SK-N-SH treated with all-trans-retinoic acid at 6 μM for 48 hours (cell line): ENCODE measurements at regions not wholly inside any gene's neighbourhood (a gene's known extent, or its start where the extent isn't known, plus 50 kb on each side); places are given as distances from the start of the nearest gene placed in this dataset.

Experiments used
- ATAC-seq: fragments of 200-7000 bp; cut with Tn5 transposase; 3 replicates; pipeline ENCODE4 v1.9.1; 2020; ENCODE audit warnings: mild to moderate bottlenecking, moderate library complexity
- ARNTL ChIP-seq: fragments of 450-650 bp; formaldehyde crosslinking; IDR thresholded peaks from 2 replicates; pipeline ENCODE4 v1.5.0; 2020; ENCODE audit warnings: low read depth, mild to moderate bottlenecking, moderate library complexity, borderline replicate concordance
- BACH2 ChIP-seq: fragments of 250-450 bp; sonication (Bioruptor Pico); IDR thresholded peaks from 2 replicates; pipeline ENCODE4 v1.9.0; 2021; ENCODE audit warnings: mild to moderate bottlenecking, borderline replicate concordance
- CREB5 ChIP-seq: fragments of 250-450 bp; sonication (Bioruptor Pico); IDR thresholded peaks from 2 replicates; pipeline ENCODE4 v1.5.1; 2020; ENCODE audit warnings: low read depth, mild to moderate bottlenecking, moderate library complexity
- CSDC2 ChIP-seq: fragments of 250-450 bp; sonication (Bioruptor Pico); IDR thresholded peaks from 2 replicates; pipeline ENCODE4 v1.5.0; 2020; ENCODE audit warnings: mild to moderate bottlenecking, moderate library complexity
- CSRNP3 ChIP-seq: fragments of 250-450 bp; sonication (Bioruptor Pico); IDR thresholded peaks from 2 replicates; pipeline ENCODE4 v1.5.1; 2021; ENCODE audit warnings: mild to moderate bottlenecking, moderate library complexity
- ESRRG ChIP-seq: fragments of 250-450 bp; sonication (Bioruptor Pico); IDR thresholded peaks from 2 replicates; pipeline ENCODE4 v1.6.1; 2021; ENCODE audit warnings: mild to moderate bottlenecking
- GLIS3 ChIP-seq: fragments of 250-450 bp; sonication (Bioruptor Pico); IDR thresholded peaks from 2 replicates; pipeline ENCODE4 v1.5.0; 2020; ENCODE audit warnings: mild to moderate bottlenecking, moderate library complexity
- OSR1 ChIP-seq: fragments of 250-450 bp; sonication (Bioruptor Pico); IDR thresholded peaks from 2 replicates; pipeline ENCODE4 v1.8.0; 2022; ENCODE audit warnings: moderate library complexity, mild to moderate bottlenecking, inconsistent platforms
- PATZ1 ChIP-seq: fragments of 250-450 bp; sonication (Bioruptor Pico); IDR thresholded peaks from 2 replicates; pipeline ENCODE4 v1.8.0; 2020; ENCODE audit warnings: mild to moderate bottlenecking, moderate library complexity, borderline replicate concordance
- POU6F1 ChIP-seq: fragments of 250-450 bp; sonication (Bioruptor Pico); IDR thresholded peaks from 2 replicates; pipeline ENCODE4 v1.8.0; 2021; ENCODE audit warnings: low read depth, mild to moderate bottlenecking, moderate library complexity, borderline replicate concordance
- PPARA ChIP-seq: fragments of 250-450 bp; sonication (Bioruptor Pico); IDR thresholded peaks from 2 replicates; pipeline ENCODE4 v1.5.0; 2020; ENCODE audit warnings: mild to moderate bottlenecking, borderline replicate concordance
- RARB ChIP-seq: fragments of 250-450 bp; sonication (Bioruptor Pico); IDR thresholded peaks from 2 replicates; pipeline ENCODE4 v1.8.0; 2021; ENCODE audit warnings: mild to moderate bottlenecking, moderate library complexity
- SNAI2 ChIP-seq: fragments of 250-450 bp; sonication (Bioruptor Pico); IDR thresholded peaks from 2 replicates; pipeline ENCODE4 v1.5.0; 2020; ENCODE audit warnings: mild to moderate bottlenecking, moderate library complexity
- TCF4 ChIP-seq: fragments of 250-450 bp; sonication (Bioruptor Pico); IDR thresholded peaks from 2 replicates; pipeline ENCODE4 v1.8.0; 2021; ENCODE audit warnings: mild to moderate bottlenecking, moderate library complexity, borderline replicate concordance
- TOX ChIP-seq: fragments of 250-450 bp; sonication (Bioruptor Pico); IDR thresholded peaks from 2 replicates; pipeline ENCODE4 v1.8.0; 2021; ENCODE audit warnings: mild to moderate bottlenecking, moderate library complexity, borderline replicate concordance
- TSHZ2 ChIP-seq: fragments of 250-450 bp; sonication (Bioruptor Pico); IDR thresholded peaks from 2 replicates; pipeline ENCODE4 v1.5.0; 2020; ENCODE audit warnings: mild to moderate bottlenecking, moderate library complexity
- ZFP3 ChIP-seq: fragments of 250-450 bp; sonication (Bioruptor Pico); IDR thresholded peaks from 2 replicates; pipeline ENCODE4 v1.5.0; 2020; ENCODE audit warnings: mild to moderate bottlenecking, moderate library complexity
- ZFP30 ChIP-seq: fragments of 450-650 bp; formaldehyde crosslinking; IDR thresholded peaks from 2 replicates; pipeline ENCODE4 v1.5.0; 2022; ENCODE audit warnings: mild to moderate bottlenecking, moderate library complexity
- ZNF565 ChIP-seq: fragments of 450-650 bp; formaldehyde crosslinking; conservative IDR thresholded peaks from 2 replicates; pipeline ENCODE4 v1.5.0; 2020; ENCODE audit warnings: low read depth, mild to moderate bottlenecking, moderate library complexity
- ZNF70 ChIP-seq: fragments of 450-650 bp; formaldehyde crosslinking; IDR thresholded peaks from 2 replicates; pipeline ENCODE4 v1.5.0; 2020; ENCODE audit warnings: mild to moderate bottlenecking, moderate library complexity
- ZNF8 ChIP-seq: fragments of 450-650 bp; formaldehyde crosslinking; IDR thresholded peaks from 2 replicates; pipeline ENCODE4 v1.5.0; 2020; ENCODE audit warnings: mild to moderate bottlenecking, moderate library complexity

- TF ChIP-seq PPARA (CRISPR knock-in tag): no peak
- TF ChIP-seq ESRRG (CRISPR knock-in tag): no peak
- no peak for TF ChIP-seq SNAI2 (CRISPR knock-in tag)
- no peak for TF ChIP-seq OSR1
- no peak for TF ChIP-seq RARB (CRISPR knock-in tag)
- TF ChIP-seq POU6F1 (CRISPR knock-in tag): no peak
- TF ChIP-seq ARNTL (CRISPR knock-in tag): no peak
- TF ChIP-seq GLIS3 (CRISPR knock-in tag): no peak
- no peak for TF ChIP-seq TSHZ2 (CRISPR knock-in tag)
- TF ChIP-seq ZFP3 (CRISPR knock-in tag): no peak
- ATAC-seq: no peak
These were observed 793.1 kb downstream of the CDH9 start for GRCh38 chr5:26245321-26245720.

- no peak for TF ChIP-seq SNAI2 (CRISPR knock-in tag)
- no peak for TF ChIP-seq ZNF8 (CRISPR knock-in tag)
- TF ChIP-seq CREB5 (CRISPR knock-in tag): no peak
- TF ChIP-seq PPARA (CRISPR knock-in tag): no peak
- no peak for TF ChIP-seq ESRRG (CRISPR knock-in tag)
- TF ChIP-seq ZNF565 (CRISPR knock-in tag): no peak
- TF ChIP-seq TCF4 (CRISPR knock-in tag): no peak
- no peak for TF ChIP-seq ZFP30 (CRISPR knock-in tag)
- no peak for TF ChIP-seq GLIS3 (CRISPR knock-in tag)
- no peak for TF ChIP-seq TOX
- TF ChIP-seq CSRNP3 (CRISPR knock-in tag): no peak
- no peak for ATAC-seq
These were observed 798.8 kb downstream of the CDH9 start for GRCh38 chr5:26239588-26239987.

- no peak for TF ChIP-seq CSDC2 (CRISPR knock-in tag)
- TF ChIP-seq PPARA (CRISPR knock-in tag): no peak
- TF ChIP-seq PATZ1 (CRISPR knock-in tag): no peak
- TF ChIP-seq GLIS3 (CRISPR knock-in tag): no peak
- no peak for TF ChIP-seq BACH2 (CRISPR knock-in tag)
- no peak for ATAC-seq
These were observed 800.9 kb downstream of the CDH9 start for GRCh38 chr5:26237489-26237888.

- ATAC-seq: no peak
- TF ChIP-seq ZNF70 (CRISPR knock-in tag) (no peak), TSHZ2 (CRISPR knock-in tag) (no peak), OSR1 (no peak), CREB5 (CRISPR knock-in tag) (no peak), ESRRG (CRISPR knock-in tag) (no peak), ZFP3 (CRISPR knock-in tag) (no peak), TOX (no peak), CSRNP3 (CRISPR knock-in tag) (no peak)
These were observed 801.5 kb downstream of the CDH9 start for GRCh38 chr5:26236936-26237335.
